ENCODE measurements at regions not wholly inside any gene's neighbourhood (a gene's known extent, or its start where the extent isn't known, plus 50 kb on each side); places are given as distances from the start of the nearest gene placed in this dataset.
"Not testable (repeated sequence)": the region's sequence is repeated elsewhere in the genome, so short reads cannot be mapped to it uniquely, and the experiment has no call there.

DNA sequence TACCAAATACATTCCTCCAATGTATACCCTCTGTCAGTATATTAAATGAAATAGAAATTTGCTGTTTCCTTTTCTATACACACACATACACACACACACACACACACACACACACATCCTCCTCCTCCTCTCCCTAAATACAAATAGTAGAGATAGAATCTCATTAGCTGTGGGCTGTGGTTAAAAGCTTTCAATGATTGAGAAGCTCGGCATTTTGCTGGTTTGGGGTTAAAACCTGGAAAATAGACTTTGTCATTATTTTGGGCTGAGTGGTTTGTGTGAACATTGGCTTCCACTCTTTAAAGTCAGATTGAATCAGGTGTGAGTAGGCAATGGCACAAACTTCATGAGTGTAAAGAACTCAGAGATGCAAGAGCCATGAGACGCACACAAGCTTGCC, 596.0 kb downstream of the XPNPEP1 start:
- ChIA-PET CTCF (interaction anchor here (0.6 to 0.7 kb wide), 2 partner anchors 66 to 416 kb away, joined by 3 read pairs; no protein-coding TSS in a partner anchor), POLR2A (no interaction called here)
- Mint-ChIP-seq H3K27me3 (ENCODE audit: insufficient read depth, unreplicated experiment) (no peaks in the 10 kb centered on the region), H3K27ac (ENCODE audit: low read depth, unreplicated experiment) (no peak overlapping the region), H3K4me3 (ENCODE audit: unreplicated experiment) (no peak overlapping the region), H3K4me1 (ENCODE audit: insufficient read depth, unreplicated experiment) (no peaks in the 10 kb centered on the region), H3K36me3 (ENCODE audit: insufficient read depth, unreplicated experiment) (no peaks in the 10 kb centered on the region), H3K9me3 (ENCODE audit: unreplicated experiment) (peaks cover 7% of the 10 kb centered on the region)
- TF ChIP-seq, protein P1, sequence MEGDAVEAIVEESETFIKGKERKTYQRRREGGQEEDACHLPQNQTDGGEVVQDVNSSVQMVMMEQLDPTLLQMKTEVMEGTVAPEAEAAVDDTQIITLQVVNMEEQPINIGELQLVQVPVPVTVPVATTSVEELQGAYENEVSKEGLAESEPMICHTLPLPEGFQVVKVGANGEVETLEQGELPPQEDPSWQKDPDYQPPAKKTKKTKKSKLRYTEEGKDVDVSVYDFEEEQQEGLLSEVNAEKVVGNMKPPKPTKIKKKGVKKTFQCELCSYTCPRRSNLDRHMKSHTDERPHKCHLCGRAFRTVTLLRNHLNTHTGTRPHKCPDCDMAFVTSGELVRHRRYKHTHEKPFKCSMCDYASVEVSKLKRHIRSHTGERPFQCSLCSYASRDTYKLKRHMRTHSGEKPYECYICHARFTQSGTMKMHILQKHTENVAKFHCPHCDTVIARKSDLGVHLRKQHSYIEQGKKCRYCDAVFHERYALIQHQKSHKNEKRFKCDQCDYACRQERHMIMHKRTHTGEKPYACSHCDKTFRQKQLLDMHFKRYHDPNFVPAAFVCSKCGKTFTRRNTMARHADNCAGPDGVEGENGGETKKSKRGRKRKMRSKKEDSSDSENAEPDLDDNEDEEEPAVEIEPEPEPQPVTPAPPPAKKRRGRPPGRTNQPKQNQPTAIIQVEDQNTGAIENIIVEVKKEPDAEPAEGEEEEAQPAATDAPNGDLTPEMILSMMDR (IDR thresholded peaks at IDR 0.05; ENCODE audit: unreplicated experiment): no peak
- DNase-seq (ENCODE audit: unreplicated experiment): no peak
- intact Hi-C loops (cut with micrococcal nuclease): no loop called here
- no TSS peak for BruUV-seq (replicated peaks)

DNA sequence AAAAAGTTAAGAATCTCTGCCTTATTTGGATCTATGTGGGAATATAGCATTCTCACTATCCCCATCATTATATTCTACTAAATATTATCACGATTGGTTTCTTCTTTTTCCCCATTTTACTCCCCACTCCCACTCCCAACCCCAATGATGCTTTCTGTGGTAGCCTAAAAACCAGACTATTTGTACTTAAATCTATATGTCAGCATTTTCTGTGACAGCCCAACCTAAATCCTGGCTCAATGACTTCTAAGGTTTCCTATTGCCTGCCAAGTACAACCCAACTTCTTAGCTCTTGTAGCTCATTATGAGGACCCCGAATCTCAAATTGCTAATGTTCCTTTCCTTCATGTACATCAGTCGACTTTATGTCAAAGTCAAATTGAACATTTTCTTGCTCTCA, 598.6 kb downstream of the XPNPEP1 start:
- Mint-ChIP-seq H3K4me1 (ENCODE audit: insufficient read depth, unreplicated experiment) (no peaks in the 10 kb centered on the region), H3K36me3 (ENCODE audit: insufficient read depth, unreplicated experiment) (no peaks in the 10 kb centered on the region), H3K4me3 (ENCODE audit: unreplicated experiment) (no peak overlapping the region), H3K27ac (ENCODE audit: low read depth, unreplicated experiment) (no peak overlapping the region), H3K27me3 (ENCODE audit: insufficient read depth, unreplicated experiment) (no peaks in the 10 kb centered on the region), H3K9me3 (ENCODE audit: unreplicated experiment) (peaks cover 15% of the 10 kb centered on the region)
- CTCF ChIA-PET: no interaction called here
- no TSS peak for BruUV-seq (replicated peaks)
- DNase-seq (ENCODE audit: unreplicated experiment): no peak
- intact Hi-C loops (cut with micrococcal nuclease): no loop called here
- TF ChIP-seq, protein P1 (IDR thresholded peaks at IDR 0.05; ENCODE audit: unreplicated experiment): no peak
- POLR2A ChIA-PET: no interaction called here

DNA sequence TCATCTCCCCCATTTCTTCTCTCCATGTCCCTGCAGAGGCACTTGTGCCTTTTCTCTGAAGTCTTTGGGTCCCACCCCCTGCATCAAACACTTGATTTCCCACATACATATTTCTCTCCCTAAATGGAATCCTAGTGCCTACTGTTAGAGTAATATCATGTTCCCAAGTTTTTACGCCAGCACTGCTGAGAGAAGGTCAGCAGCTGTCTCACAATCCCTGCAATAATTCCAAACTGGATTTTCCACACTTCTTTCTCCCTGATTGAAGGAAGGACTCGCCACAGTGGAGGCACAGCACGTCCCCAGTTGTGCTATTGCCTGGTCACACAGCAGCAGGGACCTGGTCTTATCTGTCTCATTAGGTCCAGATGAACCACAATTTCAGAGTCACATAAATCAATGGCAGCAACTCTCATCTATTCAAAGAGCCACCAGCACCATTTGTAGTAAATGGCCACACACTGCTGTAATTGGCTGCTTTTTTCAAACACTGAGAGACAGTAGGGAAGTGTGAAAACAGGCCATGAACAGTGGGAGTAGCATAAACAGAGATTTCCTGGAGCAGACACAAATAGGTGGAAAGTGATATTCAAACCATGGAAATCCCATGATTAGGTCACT, 605.5 kb downstream of the XPNPEP1 start:
- CTCF ChIA-PET: no interaction called here
- Mint-ChIP-seq H3K36me3 (ENCODE audit: insufficient read depth, unreplicated experiment) (no peaks in the 10 kb centered on the region), H3K9me3 (ENCODE audit: unreplicated experiment) (peaks cover 8% of the 10 kb centered on the region), H3K4me1 (ENCODE audit: insufficient read depth, unreplicated experiment) (no peaks in the 10 kb centered on the region), H3K27me3 (ENCODE audit: insufficient read depth, unreplicated experiment) (no peaks in the 10 kb centered on the region), H3K27ac (ENCODE audit: low read depth, unreplicated experiment) (no peak overlapping the region), H3K4me3 (ENCODE audit: unreplicated experiment) (no peak overlapping the region)
- TF ChIP-seq, protein P1 (IDR thresholded peaks at IDR 0.05; ENCODE audit: unreplicated experiment): no peak
- POLR2A ChIA-PET: no interaction called here
- BruUV-seq (replicated peaks): no TSS peak
- DNase-seq (ENCODE audit: unreplicated experiment): no peak
- intact Hi-C loops (cut with micrococcal nuclease): no loop called here

DNA sequence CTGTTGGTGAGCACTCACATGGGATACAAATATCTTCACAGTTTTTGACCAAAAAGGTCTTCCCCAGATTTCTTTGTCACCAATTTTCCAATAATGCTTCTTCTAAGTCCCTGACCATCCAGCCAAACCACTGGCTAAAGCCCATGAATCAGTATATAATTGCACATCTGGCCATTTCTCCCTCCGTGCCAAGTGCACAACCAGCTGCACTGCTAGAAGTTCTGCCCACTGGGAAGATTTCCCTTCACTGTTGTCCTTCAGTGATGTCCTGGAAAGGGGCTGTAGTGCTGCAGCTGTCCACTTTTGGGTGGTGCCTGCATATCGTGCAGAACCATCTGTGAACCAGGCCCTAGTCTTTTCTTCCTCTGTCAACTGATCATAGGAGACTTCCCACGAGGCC, 609.3 kb downstream of the XPNPEP1 start:
- CTCF ChIA-PET; H3K4me1 Mint-ChIP-seq (ENCODE audit: insufficient read depth, unreplicated experiment); DNase-seq (ENCODE audit: unreplicated experiment); BruUV-seq (replicated peaks); H3K27ac Mint-ChIP-seq (ENCODE audit: low read depth, unreplicated experiment); POLR2A ChIA-PET; H3K27me3 Mint-ChIP-seq (ENCODE audit: insufficient read depth, unreplicated experiment); intact Hi-C loops (cut with micrococcal nuclease); H3K36me3 Mint-ChIP-seq (ENCODE audit: insufficient read depth, unreplicated experiment); H3K9me3 Mint-ChIP-seq (ENCODE audit: unreplicated experiment); H3K4me3 Mint-ChIP-seq (ENCODE audit: unreplicated experiment): not testable (repeated sequence)

DNA sequence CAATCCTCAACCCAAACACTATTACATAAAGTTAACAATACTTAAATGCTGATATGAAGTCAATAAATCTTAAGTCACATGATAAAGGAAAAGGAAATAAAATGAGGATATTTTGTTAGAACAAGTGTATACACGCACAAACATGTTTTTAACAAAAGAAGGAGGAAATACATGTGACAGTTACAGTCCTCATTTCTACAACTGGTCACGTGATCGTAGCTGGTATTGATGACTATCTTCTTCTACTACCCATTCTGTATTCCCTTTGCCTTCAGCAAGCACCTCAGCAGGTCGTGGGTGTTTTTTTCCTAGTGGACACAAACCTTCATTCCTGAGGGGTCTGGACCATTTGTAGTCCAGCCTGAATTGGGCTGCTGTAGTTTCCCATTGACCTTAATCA, 610.8 kb downstream of the XPNPEP1 start:
- H3K36me3 Mint-ChIP-seq (ENCODE audit: insufficient read depth, unreplicated experiment); BruUV-seq (replicated peaks); DNase-seq (ENCODE audit: unreplicated experiment); H3K4me1 Mint-ChIP-seq (ENCODE audit: insufficient read depth, unreplicated experiment); POLR2A ChIA-PET; H3K4me3 Mint-ChIP-seq (ENCODE audit: unreplicated experiment); H3K27me3 Mint-ChIP-seq (ENCODE audit: insufficient read depth, unreplicated experiment); H3K27ac Mint-ChIP-seq (ENCODE audit: low read depth, unreplicated experiment); intact Hi-C loops (cut with micrococcal nuclease); H3K9me3 Mint-ChIP-seq (ENCODE audit: unreplicated experiment): not testable (repeated sequence)
- CTCF ChIA-PET: interaction anchor here (0.6 kb wide), 1 partner anchor 462 kb away, joined by 3 read pairs; no protein-coding TSS in a partner anchor

Measured in MCF 10A (cell line).